DMS153 treated with DMSO at 0.1 percent for 48 hours (cell line): ENCODE measurements at regions not wholly inside any gene's neighbourhood (a gene's known extent, or its start where the extent isn't known, plus 50 kb on each side); places are given as distances from the start of the nearest gene placed in this dataset.
"Not testable (repeated sequence)": the region's sequence is repeated elsewhere in the genome, so short reads cannot be mapped to it uniquely, and the experiment has no call there.

Source experiments
- DNase-seq: peaks from one replicate; lab custom pipeline; 2025; ENCODE audit not compliant: unreplicated experiment; lab: John Stamatoyannopoulos, UW

GRCh38 chr5:167361795-167362194 lies 929.6 kb upstream of the WWC1 start:
- no peak for DNase-seq

DNA sequence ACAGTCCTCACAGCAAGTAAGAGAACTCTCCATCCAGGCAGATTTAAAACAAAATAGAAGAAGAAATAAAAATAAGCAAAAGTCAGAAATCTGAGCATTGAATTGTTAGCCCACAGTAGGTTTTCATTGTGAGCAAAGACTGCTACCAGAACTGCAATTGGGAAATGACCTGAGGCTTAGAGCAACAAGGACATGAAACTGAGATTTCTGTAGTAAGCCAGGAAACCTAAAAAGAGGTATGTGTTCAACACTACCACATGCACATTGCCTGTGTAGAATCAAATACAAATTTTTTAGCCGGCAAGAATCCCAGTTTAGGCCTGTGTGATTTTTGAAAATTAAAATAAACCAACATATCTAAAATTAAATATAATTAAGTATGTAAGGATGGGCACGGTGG lies 928.4 kb upstream of the WWC1 start:
- no peak for DNase-seq

DNA sequence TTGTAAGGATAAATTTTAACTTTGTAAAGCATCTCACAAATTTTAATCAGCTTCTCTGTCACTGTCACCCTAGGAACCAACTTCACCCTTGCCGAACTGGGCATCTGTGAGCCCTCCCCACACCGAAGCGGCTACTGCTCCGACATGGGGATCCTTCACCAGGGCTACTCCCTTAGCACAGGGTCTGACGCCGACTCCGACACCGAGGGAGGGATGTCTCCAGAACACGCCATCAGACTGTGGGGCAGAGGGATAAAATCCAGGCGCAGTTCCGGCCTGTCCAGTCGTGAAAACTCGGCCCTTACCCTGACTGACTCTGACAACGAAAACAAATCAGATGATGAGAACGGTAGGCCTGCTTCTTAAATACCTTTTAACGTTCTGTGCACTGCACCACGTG lies 916.3 kb upstream of the WWC1 start:
- DNase-seq: no peak

- no peak for DNase-seq
Measured at GRCh38 chr5:167378894-167379723, 912.3 kb upstream of the WWC1 start.

- no peak for DNase-seq
Measured at GRCh38 chr5:167381457-167381856, 910.0 kb upstream of the WWC1 start.

- no peak for DNase-seq
Measured at GRCh38 chr5:167389537-167389936, 901.9 kb upstream of the WWC1 start.

DNA sequence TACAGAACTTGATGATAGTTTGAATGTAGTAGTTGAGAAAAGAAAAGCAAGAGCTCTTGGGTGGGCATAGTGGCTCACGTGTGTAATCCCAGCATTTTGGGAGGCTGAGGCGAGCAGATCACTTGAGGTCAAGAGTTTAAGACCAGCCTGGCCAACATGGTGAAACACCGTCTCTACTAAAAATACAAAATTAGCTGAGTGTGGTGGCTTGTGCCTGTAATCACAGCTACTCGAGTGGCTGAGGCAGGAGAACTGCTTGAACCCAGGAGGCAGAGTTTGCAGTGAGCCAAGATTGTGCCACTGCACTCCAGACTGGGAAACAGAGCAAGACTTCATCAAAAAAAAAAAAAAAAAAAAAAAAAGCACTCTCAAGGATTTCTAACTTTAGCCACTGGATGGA lies 900.2 kb upstream of the WWC1 start:
- DNase-seq: not testable (repeated sequence)

DNA sequence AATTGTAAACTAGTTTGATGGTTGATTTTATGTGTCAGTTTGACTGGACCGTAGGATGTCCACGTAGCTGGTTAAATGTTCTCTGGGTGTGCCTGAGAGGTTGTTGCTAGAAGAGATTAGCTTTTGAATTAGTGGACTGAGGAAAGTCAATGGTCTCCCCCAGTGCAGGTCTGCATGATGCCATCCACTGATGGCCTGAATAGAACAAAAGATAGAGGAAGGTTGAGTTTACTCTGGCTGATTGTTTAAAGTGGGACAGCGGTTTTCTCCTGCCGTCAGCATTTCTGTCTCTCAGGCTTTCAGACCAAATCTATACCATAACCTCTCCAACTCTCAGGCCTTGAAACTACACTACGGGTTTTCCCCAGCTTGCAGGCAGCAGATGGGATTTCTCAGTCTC lies 899.2 kb upstream of the WWC1 start:
- DNase-seq: no peak

- no peak for DNase-seq
Measured at GRCh38 chr5:167393358-167393757, 898.1 kb upstream of the WWC1 start.

- no peak for DNase-seq
Measured at GRCh38 chr5:167402671-167403070, 888.8 kb upstream of the WWC1 start.

DNA sequence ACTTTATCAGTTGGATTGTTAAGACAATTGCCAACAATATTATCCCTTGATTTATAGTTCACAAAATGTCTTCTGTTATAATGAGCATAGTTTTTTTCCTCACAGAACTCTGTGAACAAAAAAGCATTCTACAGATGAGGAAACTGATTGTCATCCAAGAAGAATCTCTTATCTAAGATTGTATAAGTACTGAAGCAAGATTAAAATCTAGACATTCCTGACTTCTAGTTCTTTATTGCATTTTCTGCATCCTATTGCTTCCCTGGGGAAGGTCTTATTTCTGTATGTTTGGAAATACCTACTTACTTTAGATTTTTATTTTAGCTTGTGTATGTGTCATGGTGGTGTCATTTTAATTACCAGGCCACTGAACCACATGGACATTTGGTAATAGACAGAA lies 884.9 kb upstream of the WWC1 start:
- no peak for DNase-seq

GRCh38 chr5:167412556-167412955 lies 878.9 kb upstream of the WWC1 start:
- DNase-seq: no peak

- no peak for DNase-seq
Measured at GRCh38 chr5:167413506-167413905, 877.9 kb upstream of the WWC1 start.

GRCh38 chr5:167414611-167415010 lies 876.8 kb upstream of the WWC1 start:
- no peak for DNase-seq

GRCh38 chr5:167415779-167416746 lies 875.4 kb upstream of the WWC1 start:
- no peak for DNase-seq

- DNase-seq: no peak
Measured at GRCh38 chr5:167417662-167418061, 873.8 kb upstream of the WWC1 start.

DNA sequence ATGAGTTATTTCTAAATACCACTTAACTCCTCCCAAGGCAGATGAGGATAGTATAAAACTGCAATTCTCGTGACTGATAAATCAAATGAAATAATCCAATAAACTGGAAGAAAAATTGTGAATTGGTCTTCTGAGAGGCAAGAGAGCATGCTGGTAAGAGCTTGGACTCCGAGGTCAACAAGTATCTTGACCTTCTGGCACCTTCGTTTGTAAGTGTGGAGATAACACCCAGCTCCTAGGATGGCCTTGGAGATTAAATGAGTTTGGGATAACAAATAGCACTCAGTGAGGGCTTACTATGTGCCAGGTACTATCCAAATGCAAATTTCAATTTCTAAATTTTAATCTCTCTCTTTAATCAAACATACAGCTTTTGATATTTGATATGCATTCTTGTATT lies 866.3 kb upstream of the WWC1 start:
- no peak for DNase-seq

- DNase-seq: no peak
Measured at GRCh38 chr5:167426501-167426900, 864.9 kb upstream of the WWC1 start.

DNA sequence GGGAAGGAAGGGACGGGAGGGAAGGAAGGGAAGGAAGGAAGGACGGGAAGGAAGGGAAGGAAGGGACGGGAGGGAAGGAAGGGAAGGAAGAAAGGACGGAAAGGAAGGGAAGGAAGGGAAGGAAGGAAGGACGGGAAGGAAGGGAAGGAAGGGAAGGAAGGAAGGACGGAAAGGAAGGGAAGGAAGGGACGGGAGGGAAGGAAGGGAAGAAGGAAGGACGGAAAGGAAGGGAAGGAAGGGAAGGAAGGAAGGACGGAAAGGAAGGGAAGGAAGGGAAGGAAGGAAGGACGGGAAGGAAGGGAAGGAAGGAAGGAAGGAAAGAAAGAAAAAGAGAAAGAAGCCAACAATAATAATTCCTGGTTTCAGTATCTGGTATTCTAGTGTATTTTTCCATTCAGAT lies 863.8 kb upstream of the WWC1 start:
- not testable (repeated sequence) for DNase-seq

DNA sequence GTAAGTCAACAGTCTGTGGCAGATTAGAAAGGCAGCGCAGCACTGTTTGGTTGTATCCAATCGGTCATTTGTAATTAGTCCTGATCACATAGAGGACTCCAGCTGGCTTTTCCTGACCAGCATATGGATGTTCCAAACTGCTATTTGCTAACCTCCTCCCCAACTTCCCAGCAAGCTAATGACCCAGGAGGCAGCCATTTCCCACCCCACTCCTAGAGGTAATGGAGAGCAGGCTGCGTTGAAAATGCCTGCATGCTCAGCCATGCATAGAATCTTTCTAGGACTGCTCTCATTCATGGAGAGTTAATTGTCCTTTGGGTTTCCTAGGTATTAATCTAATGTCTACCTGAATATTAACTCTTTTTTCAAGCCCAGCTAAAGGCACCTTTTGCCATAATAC lies 850.6 kb upstream of the WWC1 start:
- DNase-seq: no peak

DNA sequence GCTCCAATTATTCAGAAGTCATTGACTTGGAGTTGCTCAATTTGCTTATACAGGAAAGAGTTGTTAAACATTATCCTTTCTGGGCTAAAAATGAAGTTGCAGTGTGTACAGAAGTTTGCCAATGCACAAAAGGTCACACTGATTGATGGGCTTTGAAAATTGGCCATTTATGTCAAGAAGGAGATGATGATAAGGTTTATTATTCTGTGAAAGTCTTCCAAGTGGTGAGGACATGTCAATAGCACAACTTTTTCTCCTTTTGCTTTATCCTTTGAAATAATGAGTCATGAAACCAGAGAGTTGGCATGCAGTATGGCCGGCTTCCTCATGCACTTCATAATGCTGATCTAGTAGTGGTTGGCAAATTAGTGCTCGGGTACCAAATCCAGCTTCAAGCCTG lies 848.5 kb upstream of the WWC1 start:
- no peak for DNase-seq
